NCI-H2196 (cell line): ENCODE measurements at regions not wholly inside any gene's neighbourhood (a gene's known extent, or its start where the extent isn't known, plus 50 kb on each side); places are given as distances from the start of the nearest gene placed in this dataset.

Experiments used
- DNase-seq: peaks from one replicate; lab custom pipeline; 2025; ENCODE audit not compliant: unreplicated experiment; lab: John Stamatoyannopoulos, UW

DNA sequence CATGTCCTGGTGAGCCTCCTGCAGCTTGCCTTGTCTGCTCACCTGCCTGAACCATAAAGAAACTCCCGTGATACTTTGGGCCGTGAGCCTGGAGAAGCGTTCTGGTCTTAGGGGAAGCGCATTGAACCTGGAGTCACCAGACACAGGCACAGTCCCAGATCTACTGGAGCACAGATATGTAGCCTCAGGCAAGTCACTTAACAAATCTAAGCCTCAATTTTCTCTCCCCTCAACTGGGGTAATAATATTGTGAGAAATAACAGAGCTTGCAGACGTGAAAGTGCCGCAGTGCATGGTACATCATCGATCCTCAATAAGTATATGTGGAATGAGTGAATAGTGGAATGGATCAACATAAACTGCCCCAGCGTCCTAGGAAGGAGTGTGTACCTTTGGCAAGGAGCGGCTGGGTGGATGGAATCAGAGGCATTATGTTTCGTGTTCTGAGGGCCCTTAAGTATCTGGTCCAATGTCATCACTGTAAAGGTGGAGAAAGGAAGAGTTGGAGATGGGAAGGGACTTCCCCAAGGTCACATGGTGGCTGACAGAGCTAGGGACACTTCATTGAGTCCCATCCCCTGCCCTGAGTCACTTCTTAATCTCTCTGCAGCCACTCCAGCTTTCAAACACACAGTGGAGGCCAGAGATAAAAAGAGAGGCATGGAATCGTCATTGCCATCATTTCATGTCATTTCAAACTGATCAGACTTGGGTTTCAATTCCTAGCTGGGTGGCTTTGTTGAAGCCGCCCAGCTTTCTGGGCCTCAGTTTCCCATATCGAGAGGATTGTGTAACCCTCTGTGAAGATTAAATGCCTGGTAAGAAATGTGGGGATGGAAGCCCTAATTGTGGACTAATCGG is 172.4 kb downstream of the DDX1 start:
- no peak for DNase-seq

DNA sequence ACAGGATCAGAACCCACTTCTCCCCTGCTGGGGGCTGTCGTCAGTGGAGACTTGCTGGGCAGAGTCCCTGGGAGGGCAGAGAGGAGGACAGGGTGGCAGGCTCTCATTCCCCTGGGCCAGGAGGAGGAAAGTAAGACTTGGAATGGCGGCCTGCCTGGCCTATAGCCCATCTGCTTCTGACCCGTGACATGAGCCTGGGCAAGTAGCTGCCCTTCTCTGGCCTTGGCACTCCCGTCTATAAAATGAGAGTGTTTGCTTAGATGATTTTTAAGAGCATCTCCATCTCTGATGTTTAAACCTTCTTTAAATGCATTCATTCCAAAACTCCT is 173.0 kb downstream of the DDX1 start:
- DNase-seq = no peak

DNA sequence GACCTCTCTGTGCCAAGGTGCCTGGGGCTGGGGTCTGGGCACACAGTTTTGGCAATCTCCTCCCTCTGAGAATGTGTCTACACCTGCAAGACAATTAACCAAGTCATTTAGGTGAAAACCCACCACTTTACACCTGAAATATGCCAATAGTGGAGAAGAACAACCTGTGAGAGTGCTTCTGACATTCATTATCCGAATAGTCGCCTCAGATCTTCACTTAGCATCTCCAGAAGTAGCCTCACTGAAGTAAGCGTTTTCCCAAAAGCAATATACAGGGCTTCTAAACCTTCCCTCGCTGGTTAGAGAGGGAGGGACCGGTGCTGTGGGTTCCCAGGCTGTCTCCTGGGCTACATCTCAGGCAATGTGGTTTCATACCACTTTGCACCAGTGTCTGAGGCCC is 173.5 kb downstream of the DDX1 start:
- DNase-seq = no peak

DNA sequence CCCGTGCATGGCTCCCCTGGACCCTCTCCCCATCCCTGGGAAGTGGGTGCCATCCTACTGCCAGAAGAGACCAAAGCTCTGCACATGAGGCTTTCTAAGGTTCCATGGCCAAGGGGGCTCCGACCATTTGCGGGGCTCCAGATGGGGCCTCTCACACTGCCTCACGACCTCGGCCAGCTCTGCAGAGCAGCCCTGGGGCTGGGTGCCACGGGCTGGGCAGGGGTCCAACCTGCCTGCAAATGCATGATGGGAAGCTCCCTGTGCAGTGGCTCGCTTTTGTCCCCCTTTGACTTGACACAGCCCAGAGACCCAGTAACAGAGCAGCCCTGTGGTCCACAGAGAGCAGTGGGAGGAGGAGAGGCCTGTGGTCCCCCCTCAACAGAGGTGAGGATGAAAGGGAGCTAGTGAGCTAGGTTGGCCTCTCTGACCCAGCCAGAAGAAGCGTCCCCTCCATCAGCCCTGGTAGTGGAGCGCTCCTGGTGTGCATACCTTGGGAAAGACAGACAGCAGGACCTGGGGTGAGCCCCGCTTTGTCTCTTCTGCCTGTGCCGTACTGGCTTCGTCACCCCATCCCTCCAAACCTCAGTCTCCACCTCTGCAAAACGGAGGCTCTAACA is 174.1 kb downstream of the DDX1 start:
- no peak for DNase-seq

DNA sequence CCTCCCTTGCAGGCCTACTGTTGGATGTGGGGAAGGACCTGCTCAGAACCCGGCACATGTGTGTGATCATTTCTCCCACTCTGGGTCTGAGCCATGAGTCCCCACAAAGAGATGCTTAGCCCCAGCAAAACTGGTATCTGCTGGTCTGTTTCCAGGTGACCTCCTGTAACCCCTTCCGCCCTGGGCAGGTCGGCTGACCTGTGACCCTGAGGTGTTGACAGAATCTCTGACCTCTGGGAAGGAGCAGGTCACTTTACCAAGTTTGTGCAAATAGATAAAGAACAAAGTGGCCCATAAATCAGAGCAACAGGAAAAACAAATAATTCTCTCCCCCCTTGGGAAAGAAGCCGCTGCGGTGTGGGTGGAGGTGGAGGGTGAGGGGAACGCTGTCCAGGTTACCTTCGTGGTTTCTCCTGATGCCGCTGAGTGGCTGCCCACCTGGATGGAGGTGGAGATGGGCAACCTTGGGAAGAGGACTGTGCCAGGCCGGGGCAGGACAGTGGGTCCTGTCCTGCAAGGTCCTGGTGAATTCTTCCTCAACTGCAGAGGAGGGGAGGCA is 174.0 kb upstream of the MYCN start:
- no peak for DNase-seq

DNA sequence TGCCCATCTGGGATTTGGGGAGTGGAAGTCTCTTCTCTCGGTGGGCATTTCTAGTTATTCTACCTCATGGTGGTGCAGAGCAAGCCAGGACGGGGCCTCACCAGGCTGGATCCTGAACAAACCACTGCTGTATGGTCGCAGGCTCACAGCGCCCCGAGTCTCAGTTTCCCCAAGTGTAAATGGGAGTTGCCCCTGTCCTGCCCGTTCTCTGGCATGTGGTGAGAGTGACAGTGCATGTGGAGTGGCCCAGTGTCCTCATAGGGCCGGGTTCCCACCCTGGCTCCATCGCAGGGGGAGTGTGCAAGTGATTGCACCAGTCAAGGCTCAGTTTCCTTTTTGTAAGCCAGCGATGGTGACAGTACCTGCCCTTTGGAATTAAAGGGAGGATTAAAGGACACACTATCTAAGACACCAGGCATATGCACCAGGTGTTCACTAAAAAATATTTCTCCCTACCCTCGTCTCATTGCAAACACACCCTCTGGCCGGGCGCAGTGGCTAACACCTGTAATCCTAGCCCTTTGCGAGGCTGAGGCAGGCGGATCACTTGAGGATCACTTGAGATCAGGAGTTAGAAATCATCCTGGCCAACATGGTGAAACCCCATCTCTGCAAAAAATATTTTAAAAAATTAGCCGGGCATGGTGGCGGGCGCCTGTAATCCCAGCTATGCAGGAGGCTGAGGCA is 173.3 kb upstream of the MYCN start:
- DNase-seq = no peak

DNA sequence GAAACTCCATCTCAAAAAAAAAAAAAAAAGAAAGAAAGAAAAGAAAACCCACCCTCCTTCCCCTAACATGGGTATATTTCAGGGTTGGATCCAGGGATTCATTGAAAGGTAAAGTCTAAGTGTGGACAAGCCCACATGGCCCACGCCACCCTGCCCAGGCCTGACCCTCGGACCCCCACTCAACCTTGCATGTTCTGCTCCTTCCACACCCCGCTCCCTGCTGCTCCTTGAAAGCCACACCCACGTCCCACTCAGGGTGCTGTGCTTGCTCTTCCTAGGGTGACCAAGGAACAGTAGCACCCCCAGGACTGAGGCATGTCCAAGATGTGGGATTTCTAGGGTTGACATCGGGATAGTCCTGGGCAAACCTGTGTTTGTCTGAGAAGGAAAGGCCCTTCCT is 172.7 kb upstream of the MYCN start:
- DNase-seq = no peak

DNA sequence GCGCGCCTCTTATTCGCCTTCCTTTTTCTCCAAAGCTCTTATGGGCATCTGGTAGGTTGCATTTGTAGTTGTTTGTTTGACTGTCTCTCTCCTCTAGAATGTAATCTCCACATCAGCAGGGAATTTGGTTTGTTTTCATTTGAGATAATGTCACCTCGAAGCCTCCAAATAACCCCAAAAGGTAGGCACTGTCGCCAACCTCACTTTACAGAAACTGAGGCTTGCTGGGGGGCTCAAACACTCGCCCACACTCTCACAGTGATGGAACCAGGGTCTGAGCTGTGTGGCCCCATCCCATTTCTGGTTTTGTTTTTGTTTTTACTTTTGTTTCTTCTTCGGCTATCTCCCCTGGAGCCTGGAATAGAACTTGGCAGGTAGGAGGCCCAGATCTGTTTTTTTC is 172.2 kb upstream of the MYCN start:
- DNase-seq = no peak

DNA sequence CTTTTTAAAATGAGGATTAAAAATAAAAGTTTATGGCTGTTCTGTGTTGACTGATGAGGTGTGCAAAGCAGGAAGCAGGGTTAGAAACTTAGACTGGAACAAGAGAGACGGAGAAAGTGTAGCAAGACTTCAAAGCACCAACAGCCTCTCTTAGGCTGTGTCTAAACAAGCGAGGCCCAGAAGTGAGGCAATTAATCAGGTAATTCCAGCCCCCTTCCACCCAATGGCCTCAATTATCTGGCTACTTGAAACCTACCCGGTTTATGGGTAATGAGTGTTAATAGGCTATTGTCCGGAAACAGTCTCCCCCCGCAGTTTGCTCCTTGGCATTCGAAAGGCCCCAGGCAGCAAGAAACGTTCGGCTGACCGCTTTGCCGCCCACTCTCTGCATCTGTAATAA is 171.7 kb upstream of the MYCN start:
- no peak for DNase-seq

DNA sequence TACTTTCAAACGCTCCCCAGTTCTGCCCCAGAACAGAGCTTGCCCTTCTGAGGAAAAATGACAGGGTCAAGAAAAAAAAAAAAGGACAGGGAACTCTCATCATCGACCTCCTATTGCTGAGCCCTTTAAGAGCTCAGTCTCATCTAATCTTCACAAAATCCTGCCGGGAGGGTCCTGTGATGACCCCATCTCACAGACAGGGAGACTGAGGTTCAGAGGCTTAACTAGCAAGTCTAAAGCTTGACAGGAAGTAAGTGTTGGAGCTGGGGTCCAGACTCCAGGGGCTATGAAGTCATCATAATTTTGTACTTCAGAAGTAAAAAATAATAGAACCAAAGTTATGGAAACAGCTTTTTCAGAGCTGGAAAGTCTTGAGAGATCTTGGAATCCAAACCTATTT is 171.1 kb upstream of the MYCN start:
- no peak for DNase-seq

DNA sequence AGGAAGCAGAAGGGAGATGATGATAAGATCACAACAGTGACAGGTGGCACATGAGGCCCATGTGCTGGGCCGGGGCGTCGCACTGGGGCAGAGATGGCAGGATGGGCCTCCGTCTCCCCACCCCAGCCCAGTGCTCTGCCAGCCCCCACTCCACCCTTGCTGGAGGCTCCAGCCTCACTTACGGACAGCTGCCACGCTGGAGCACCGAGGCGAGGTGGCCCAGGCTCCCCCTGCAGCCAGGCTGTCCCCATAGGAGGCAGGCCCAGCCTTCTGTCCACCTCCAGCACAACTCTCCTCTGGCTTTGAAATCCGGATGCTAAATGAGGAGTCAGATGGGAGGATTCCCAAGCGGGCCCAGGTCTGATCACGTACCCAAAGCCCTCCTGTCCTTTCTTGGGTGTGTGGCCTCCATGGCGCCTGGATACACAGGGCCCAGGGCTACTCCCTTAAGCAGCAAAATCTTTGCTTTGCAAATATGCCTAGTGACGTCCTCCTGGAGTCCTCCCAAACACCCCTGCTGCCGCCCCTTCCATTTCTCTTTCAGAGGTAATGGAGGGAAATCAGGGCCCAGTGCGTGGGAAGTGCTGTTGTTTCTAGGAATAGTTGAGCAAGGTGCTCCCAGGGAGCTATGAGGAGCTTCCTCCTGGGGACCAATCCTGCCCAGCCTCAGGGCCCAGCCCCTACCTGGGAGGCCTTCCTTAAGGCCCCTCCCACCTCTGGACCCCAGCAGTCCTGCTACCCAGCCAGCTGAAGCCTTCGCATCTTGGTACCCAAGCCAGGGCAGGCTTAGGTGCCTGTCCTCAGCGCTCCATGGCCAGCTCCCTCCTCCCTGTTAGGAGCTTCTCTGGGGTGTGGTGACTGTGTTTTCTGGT is 170.4 kb upstream of the MYCN start:
- DNase-seq = no peak

DNA sequence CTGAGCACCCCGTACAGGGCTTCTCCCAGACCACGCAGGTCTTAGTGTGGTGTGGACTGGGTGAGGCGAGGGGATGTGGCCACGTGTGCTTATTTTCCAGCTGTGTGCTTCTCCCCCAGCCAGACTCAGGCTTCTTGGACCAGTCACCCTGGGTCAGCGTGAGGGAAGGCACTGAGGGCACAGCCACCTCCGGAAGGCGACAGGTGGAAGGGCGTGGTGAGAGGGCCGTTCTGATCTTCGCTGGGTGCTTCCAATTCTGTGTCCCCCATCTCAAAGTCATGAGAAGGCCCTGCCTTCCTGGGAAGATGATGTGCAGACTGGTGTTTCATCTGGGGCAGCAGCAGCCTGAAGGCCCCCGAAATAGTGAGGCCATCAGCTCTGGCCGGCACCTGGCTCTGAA is 169.7 kb upstream of the MYCN start:
- no peak for DNase-seq

DNA sequence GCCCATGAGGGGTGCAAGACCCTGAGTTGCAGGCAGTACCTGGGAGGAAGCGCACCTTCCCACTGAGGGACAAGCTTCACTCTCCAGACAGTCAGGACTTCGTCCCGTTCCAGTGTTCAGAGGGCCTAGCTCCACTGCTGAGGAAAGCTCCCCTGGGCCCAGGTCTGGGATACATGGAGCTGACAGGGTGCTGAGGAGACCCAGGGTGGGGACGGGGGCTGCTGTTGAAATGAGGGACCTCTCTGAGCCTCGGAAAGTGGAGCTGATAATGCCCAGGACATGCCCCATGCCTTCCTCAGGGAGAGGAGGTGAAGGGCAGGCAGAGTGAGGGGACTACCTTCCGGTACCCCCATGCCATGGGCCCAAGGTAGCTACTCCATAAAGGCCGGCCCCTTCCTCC is 169.2 kb upstream of the MYCN start:
- no peak for DNase-seq

DNA sequence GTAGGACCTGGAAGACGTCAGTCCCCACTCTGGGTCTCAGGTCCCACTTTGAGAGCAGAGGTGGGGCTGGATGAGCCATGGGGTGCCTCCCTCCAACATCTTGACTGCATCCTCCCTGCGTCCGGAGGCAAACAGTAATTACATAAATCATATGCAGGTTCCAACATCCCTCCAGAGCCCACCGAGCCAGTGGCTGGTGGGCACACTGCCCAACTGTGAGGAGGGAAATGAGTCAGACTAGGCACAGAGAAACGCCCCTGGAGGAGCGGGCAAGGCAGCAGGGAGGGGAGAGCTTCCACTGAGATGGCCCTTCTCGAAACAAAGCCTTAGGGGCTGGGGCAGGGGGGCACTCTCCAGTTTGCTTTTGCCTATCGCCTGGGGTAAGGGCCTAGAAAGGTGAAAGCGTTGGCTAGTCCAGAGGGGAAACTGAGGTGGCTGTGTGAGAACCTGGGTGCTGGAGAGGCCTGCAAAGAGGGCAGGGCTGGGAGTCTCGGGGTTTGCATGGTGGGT is 168.2 kb upstream of the MYCN start:
- DNase-seq = no peak

DNA sequence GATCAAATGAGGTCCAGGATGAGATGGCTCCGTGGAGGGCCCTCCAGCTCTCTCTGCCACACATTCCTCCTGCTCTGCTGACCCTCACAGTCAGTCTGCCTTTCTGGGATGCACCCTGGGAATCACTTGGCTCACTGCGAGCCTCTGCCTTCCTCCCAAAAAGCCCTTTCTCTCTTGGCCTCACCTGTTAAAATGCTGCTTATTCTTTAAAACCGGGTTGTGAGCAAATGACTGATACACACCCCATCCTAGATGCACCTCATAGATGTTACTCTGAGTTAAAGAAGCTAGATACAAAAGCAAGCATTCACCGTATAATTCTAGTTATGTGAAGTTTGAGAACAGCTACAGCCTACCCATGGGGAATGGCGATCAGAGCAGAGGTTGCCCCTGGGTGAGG is 167.7 kb upstream of the MYCN start:
- DNase-seq = no peak

DNA sequence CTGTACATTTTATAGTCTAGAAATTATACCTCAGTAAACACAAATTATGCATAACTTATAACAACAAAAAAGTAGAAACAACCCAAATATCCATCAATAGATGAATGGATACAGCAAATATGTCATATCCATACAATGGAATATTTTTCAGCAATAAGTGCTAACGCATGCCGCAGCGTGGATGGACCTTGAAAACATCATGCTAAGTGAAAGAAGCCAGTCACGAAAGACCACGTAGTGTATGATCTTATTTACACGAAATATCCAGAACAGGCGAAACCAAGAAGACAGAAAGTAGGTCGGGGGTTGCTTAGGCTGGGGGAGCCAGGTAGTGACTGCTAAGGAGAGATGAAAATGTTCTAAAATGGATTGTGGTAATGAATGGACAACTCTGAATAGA is 167.1 kb upstream of the MYCN start:
- no peak for DNase-seq

DNA sequence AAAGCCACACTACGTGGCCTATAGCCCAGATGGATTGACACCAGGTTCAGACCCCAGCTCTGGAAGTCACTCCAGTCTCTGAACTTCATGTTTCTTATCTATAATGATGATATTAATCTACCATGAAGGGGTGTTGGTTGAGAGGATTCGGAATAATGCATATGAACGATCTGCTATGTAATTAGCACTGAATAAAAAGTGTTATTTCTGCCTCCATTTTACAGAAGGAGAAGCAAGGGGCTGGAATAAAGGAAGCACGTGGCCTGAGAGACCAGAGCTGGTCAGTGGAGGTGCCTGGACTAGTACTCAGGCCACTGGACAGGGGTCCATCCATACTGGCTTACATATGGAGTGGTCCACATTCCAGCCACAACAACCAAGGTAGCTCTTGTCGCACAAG is 166.5 kb upstream of the MYCN start:
- no peak for DNase-seq

DNA sequence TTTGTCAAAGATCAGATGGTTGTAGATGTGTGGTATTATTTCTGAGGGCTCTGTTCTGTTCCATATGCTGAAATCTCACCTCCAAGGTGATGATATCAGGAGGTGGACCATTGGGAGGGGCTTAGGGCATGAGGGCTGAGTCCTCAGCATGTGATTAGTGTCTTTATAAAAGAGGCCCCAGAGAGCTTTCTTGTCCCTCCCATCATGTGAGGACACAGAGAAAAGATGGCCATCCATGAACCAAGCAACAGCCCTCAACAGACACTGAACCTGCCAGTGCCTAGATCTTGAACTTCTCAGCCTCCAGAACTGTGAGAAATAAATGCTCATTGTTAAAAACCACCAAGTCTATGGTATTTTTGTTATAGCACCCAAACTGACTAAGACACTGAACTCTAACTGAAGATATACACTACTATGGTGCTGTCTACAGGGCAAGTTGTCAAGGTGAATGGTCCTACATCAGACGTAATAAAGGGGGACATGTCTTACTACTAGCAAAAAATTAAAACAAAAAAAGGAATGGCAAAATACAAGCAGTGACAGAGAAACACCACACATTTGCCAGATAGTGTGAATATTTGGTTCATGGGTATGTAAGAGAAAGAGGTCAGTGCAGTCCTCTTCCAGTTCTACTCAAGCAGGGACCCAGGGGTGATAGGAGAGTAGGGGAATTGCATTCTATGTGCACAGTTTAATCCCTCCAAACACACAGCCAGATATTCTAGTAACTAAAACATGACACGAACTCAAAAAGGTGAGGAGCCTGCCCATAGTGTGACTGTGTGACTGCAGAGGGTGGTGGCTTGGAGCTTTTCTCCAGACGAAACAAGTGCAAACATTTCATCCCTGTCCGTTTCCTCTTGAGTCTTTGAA is 164.4 kb upstream of the MYCN start:
- DNase-seq = no peak

DNA sequence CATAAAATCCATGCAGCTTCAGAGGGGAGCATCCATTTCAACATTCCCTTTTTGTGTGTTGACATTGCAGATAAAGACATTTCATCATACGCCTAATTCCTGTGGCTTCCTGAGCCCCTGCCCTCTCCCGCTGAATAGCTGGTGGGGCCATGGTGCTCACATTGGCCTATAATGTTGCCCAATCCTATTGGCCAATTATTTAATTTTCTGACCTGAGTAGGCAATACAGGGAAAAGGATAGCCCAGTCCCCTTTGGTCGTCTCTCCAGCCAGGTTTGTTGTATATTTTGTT is 163.8 kb upstream of the MYCN start:
- no peak for DNase-seq

DNA sequence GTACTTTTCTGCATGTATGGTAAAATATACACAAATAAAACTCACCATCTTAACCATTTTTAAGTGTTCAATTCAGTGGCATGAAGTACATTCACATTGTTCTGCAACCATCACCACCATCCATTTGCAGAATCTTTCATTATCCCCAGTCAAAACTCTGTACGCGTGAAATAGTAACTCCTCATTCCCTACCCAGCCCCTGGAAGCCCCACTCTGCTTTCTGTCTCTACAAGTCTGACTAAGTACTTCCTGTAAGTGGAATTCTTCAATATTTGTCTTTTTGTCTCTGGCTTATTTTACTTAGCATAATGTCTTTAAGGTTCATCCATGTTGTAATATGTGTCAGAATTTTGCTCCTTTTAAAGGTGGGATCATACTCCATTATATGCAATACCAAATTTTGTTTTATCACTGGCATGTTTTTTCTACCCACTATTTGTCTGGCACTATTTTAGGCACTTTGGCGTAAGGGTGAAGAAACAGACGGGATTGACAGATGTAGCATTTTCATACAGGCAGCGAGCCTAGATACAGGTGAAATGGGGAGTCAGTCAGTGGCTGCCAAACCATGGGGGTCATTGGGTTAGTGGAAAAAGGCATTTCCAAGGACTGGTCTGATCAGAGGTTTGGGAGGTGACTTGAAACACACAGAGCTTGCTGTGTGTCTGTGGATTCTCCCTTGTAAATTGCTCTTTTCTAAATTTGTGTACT is 163.2 kb upstream of the MYCN start:
- DNase-seq = no peak
